ENCODE measurements at regions not wholly inside any gene's neighbourhood (a gene's known extent, or its start where the extent isn't known, plus 50 kb on each side); places are given as distances from the start of the nearest gene placed in this dataset.
"Not testable (repeated sequence)": the region's sequence is repeated elsewhere in the genome, so short reads cannot be mapped to it uniquely, and the experiment has no call there.

GRCh38 chr3:152151877-152152765 lies 116.6 kb upstream of the MBNL1 start:
- not testable (repeated sequence) for DNase-seq (ENCODE audit: low read depth in 2 of 2)

DNA sequence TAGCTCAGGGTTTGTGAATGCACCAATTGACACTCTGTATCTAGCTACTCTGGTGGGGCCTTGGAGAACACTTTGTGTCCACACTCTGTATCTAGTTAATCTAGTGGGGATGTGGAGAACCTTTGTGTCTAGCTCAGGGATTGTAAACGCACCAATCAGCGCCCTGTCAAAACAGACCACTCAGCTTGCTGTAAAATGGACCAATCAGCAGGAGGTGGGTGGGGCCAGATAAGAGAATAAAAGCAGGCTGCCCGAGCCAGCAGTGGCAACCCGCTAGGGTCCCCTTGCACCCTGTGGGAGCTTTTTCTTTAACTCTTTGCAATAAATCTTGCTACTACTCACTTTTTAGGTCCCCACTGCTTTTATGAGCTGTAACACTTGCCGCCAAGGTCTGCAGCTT lies 115.6 kb upstream of the MBNL1 start:
- not testable (repeated sequence) for DNase-seq (ENCODE audit: low read depth in 2 of 2)

DNA sequence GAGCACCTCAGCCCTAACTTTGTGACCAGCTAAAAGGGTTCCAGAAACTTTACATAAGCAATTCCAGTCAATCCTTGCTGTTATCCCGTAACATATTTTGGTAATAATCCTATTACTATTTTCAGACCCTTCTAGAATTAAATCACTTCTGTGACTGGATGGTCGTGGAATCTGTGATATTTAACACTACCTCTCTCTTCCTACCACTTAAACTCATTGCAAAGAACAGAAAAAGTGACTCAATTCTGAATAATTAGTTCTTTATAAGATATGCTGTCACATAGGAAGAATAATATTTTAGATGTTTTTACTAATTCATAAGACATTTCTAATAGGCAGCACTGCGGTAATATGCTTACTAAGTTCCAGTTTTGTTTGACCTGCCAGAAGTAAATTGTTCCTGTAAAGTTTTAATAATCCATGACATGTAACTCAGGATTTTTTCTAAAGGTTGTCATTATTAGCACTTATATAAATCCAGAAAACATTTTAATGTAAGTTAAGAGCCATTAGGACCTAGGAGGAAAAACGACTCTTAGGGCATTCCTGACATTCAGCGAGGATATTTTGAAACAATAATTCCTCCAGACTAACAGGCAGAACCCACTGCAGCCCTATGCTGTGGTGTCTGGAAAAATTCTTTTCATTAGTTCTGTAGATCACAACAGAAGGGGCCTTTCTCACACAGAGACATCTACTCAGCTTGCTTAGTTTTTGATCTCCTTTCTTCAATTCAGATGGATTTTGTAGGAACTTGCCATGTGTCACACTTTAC lies 113.3 kb upstream of the MBNL1 start:
- DNase-seq (ENCODE audit: low read depth in 2 of 2), result no peak

DNA sequence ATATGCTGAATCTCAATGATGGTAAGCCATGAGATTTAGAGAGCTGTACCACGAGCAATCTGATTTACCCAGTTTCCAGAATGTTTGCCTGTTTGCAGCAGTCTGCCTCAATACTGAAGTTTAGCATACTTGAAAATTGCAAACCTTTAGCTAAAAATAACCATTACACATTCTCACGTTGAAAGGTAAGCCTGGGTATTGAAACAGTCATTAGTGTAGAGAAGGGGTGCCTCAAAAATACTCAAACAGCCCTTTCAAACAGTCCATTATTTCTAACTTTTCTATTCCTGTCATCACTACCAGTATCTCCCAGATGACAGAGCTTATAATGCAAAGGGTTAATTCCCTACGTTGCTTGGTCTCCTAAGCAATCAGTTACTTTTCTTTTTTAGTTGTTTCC lies 111.8 kb upstream of the MBNL1 start:
- no peak for DNase-seq (ENCODE audit: low read depth in 2 of 2)

GRCh38 chr3:152157337-152157736 lies 111.4 kb upstream of the MBNL1 start:
- DNase-seq (ENCODE audit: low read depth in 2 of 2), result no peak

- DNase-seq (ENCODE audit: low read depth in 2 of 2), result no peak
Measured at GRCh38 chr3:152159328-152159727, 109.4 kb upstream of the MBNL1 start.

- no peak for DNase-seq (ENCODE audit: low read depth in 2 of 2)
Measured at GRCh38 chr3:152160350-152161011, 108.2 kb upstream of the MBNL1 start.

- no peak for DNase-seq (ENCODE audit: low read depth in 2 of 2)
Measured at GRCh38 chr3:152172460-152172859, 96.3 kb upstream of the MBNL1 start.

DNA sequence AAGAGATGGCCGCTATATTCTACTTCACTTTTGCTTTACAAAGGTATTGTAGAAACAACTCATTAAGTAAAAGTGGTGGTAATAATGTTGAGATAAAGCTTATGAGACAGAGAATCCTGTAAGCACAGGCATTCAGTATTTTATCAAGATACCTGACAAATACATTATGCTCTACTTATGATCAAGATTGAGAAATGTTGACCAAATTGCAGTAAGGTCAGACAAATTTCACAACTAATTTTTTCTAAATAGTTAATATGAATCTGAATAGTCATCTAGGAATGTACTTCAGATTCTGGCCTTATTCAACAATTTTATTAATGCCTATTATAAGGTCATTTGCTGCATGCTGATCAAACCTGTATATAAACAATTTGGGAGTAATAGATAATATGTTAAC lies 95.1 kb upstream of the MBNL1 start:
- no peak for DNase-seq (ENCODE audit: low read depth in 2 of 2)

DNA sequence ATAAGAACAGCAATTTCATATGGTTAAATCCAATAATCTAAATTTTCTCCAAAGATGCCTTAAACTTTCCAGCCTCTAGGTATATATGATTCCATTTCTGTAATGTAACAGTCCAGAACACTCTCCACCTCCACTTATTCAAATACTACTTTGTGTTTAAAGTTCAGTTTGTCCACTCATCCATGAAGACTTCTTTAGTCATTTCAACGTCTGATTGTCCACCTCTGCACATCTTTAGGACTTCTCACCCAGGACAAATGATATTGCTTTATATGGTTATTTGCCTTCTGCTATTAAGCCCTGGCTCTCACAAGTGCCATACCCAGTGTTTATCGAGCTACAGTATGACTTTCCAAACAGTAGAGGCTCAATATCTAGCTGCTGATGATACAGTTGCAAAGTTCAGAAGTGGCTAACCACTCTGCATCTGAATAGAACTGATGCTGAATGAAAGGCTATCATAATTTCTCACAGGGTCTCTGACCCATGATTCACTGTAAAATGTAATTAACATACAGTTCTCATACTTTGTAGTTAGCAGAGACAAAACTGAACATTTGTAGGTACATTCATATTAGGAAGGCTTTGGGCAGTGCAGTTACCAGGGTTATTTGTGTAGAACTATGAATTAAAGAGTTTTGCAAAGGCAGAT lies 93.7 kb upstream of the MBNL1 start:
- DNase-seq (ENCODE audit: low read depth in 2 of 2), result no peak

DNA sequence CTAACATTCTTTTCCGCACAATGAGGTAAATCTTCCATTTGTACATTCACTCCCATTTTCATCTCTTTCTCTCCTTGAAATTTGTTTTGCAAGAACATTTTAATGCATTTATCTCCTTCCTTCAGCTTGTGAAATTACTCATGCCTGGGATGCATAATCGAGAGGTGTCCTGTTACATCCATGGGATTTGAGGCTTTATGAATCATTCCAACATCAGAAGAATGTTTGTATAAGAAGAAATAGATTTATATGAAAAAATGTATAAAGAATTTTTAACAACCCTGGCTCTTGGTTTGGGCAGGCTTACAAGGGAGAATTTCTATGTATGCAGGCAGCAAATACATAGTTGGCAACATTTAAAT lies 93.2 kb upstream of the MBNL1 start:
- no peak for DNase-seq (ENCODE audit: low read depth in 2 of 2)

DNA sequence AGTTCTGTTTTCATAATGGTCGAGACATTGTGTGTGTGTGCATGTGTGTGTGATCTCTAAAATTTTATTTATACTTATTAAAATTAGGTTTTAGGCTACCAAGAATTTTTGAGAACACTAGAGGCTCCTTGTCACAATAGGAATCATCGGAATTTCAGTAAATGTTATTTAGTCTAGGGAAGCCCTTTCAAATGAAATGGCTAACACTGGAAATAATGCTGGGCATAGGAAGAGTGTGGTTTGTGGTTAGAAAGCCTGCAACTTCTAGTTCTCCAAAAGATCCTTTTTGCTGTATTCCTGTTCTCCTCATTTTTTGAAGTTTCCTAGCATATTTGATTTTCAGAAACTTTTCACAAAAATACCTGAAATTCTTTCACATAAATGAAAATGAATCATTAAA lies 92.5 kb upstream of the MBNL1 start:
- no peak for DNase-seq (ENCODE audit: low read depth in 2 of 2)

DNA sequence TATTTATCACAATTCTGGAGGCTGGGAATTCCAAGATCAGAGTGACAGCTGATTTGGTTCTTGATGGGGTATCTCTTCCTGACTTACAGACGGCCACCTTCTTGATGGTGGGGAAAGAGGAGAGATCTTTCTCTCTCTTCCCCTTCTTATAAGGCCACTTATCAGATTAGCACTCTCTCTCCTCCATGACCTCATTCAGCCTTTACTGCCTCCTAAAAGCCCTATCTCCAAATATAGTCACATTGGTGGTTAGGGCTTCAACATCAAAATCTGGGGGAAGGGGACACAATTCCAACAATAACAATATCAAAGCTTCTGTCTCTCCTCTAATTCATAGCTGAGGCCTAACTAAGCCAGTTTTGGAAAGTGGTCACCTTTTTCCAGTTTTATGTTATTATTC lies 91.7 kb upstream of the MBNL1 start:
- DNase-seq (ENCODE audit: low read depth in 2 of 2), result no peak

DNA sequence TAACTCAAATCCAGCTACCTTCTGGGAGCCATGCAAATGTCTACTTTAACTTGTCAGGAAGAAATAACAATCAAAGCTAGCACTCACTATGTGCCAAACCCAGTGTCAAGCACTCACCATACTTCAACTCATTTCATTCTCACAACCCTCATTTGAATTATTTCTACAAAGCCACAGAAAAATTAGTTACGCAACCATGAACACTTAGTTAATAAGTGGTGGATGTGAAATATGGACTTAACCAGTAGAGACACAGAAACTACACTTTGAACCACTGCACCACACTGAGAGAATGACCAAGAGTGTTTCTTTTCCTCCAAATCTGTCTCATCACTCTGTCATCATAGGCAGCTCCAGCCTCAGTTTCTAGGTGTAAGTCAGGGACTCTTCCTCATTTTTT lies 91.0 kb upstream of the MBNL1 start:
- DNase-seq (ENCODE audit: low read depth in 2 of 2), result no peak

DNA sequence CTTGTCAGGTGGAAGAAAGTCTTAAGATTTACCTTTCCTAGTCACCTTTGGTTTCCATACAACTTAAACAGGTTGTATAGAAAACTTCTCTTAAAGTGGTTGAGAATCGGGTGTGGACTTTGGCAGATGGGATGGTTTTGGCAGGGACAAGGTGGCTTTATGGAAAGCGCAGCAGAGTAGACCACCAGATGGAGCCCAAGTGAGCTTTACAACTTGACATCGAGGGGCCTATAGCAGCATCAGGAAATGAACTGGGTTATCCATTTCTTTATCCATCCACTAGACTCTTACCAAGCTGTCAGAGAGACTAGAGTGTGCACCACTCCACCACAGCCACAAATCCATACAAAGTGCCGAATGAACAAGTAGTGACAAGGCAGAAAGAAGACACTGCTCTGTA lies 85.3 kb upstream of the MBNL1 start:
- peak; percentile 28 to 39 for DNase-seq (ENCODE audit: low read depth in 2 of 2)

GRCh38 chr3:152184971-152185686 lies 83.6 kb upstream of the MBNL1 start:
- DNase-seq (ENCODE audit: low read depth in 2 of 2), result no peak

GRCh38 chr3:152185891-152186630 lies 82.7 kb upstream of the MBNL1 start:
- DNase-seq (ENCODE audit: low read depth in 2 of 2), result no peak

DNA sequence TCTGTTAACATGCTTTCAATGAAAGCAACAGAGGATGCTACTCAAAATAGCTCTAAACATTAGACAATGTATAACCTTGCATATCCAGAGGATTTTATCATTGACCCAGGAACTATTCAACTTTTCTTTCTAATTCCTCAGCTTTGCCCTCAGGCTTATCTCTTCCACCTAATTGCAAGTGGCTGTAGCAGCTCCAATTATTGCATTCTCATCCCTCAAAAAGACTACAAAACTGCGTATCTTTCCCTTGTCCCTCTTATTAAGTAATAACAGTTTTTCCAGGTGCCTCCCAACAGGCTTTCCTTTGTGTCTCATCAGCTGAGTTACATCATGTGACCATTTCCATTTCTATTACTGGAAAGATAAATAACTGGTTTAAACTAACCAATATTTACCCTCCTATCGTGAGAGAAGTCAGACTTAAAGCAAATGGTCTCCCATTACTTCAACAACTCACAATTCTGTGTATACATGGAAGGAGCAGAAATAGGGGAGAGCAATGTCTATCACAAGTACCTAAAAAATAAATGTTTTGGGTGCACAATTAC lies 78.0 kb upstream of the MBNL1 start:
- DNase-seq (ENCODE audit: low read depth in 2 of 2), result no peak

DNA sequence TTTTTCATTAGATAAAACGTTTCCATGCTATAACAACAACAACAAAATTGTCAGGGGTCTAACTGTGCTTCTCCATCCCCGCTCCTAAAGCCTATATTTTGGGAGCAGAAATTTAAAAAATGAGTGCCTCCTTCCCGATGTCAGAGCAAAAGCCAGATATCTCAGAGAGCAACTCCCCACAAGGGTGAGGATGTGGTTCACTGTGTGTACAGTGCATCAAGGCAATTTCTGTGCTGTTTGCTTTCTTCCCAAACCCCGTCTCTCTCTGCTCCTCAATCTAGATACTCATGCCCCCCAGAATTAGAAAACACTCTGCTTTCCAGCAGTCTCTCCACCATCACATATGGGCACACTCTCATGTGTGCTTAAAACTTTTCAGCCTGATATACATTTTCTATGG lies 76.7 kb upstream of the MBNL1 start:
- DNase-seq (ENCODE audit: low read depth in 2 of 2), result no peak

- DNase-seq (ENCODE audit: low read depth in 2 of 2), result no peak
Measured at GRCh38 chr3:152192936-152193672, 75.6 kb upstream of the MBNL1 start.

Data from stimulated activated CD4-positive, alpha-beta T cell treated with anti-CD3 and anti-CD28 coated beads, Interleukin-1b, Interleukin-23, amount 100 ng/mL, for 4 hours (primary cell).